GM19238 (cell line): ENCODE measurements at regions not wholly inside any gene's neighbourhood (a gene's known extent, or its start where the extent isn't known, plus 50 kb on each side); places are given as distances from the start of the nearest gene placed in this dataset.

Source experiments
- DNase-seq: peaks from one replicate; pipeline ENCODE4 v3.0.0; 2011; ENCODE audit warnings: low spot score; ENCODE audit not compliant: insufficient read length

GRCh38 chrX:121102101-121102500 is 54.7 kb downstream of the GLUD2 start:
- no peak for DNase-seq

GRCh38 chrX:121103381-121103780 is 56.0 kb downstream of the GLUD2 start:
- DNase-seq, result no peak

GRCh38 chrX:121106484-121107235 is 59.2 kb downstream of the GLUD2 start:
- DNase-seq, result no peak

- DNase-seq, result no peak
Observed at GRCh38 chrX:121109986-121110385, 62.6 kb downstream of the GLUD2 start.

GRCh38 chrX:121110536-121110935 is 63.1 kb downstream of the GLUD2 start:
- DNase-seq, result no peak

GRCh38 chrX:121114691-121115090 is 67.3 kb downstream of the GLUD2 start:
- DNase-seq, result no peak

GRCh38 chrX:121120690-121121605 is 73.5 kb downstream of the GLUD2 start:
- no peak for DNase-seq

- DNase-seq, result no peak
Observed at GRCh38 chrX:121122332-121122731, 74.9 kb downstream of the GLUD2 start.

GRCh38 chrX:121128925-121129877 is 81.8 kb downstream of the GLUD2 start:
- DNase-seq, result no peak

- no peak for DNase-seq
Observed at GRCh38 chrX:121132675-121133074, 85.3 kb downstream of the GLUD2 start.

- no peak for DNase-seq
Observed at GRCh38 chrX:121135488-121136207, 88.2 kb downstream of the GLUD2 start.

GRCh38 chrX:121146059-121146628 is 98.7 kb downstream of the GLUD2 start:
- no peak for DNase-seq

- DNase-seq, result no peak
Observed at GRCh38 chrX:121150217-121150616, 102.8 kb downstream of the GLUD2 start.

- DNase-seq, result no peak
Observed at GRCh38 chrX:121151293-121151692, 103.9 kb downstream of the GLUD2 start.

- DNase-seq, result no peak
Observed at GRCh38 chrX:121154858-121155404, 107.5 kb downstream of the GLUD2 start.

GRCh38 chrX:121160987-121161386 is 113.6 kb downstream of the GLUD2 start:
- DNase-seq, result no peak

GRCh38 chrX:121161501-121161933 is 114.1 kb downstream of the GLUD2 start:
- no peak for DNase-seq

- DNase-seq, result no peak
Observed at GRCh38 chrX:121163443-121163842, 116.0 kb downstream of the GLUD2 start.

- DNase-seq, result no peak
Observed at GRCh38 chrX:121165930-121166359, 118.5 kb downstream of the GLUD2 start.
